Transverse colon (tissue), 4 donors: ENCODE measurements at regions not wholly inside any gene's neighbourhood (a gene's known extent, or its start where the extent isn't known, plus 50 kb on each side); places are given as distances from the start of the nearest gene placed in this dataset.

Experiments used
- DNase-seq: peaks from one replicate; pipeline ENCODE4 v3.0.0-alpha.2; 2019
- H3K27ac ChIP-seq, 4 donors: fragments of 200-600 bp; sonication (generic); 2 replicates each; pipeline ENCODE4 v1.5.1; 2016 to 2018; ENCODE audit warnings: inconsistent platforms in 4 of 4
- H3K27me3 ChIP-seq: fragments of 200-600 bp; sonication (generic); 2 replicates; pipeline ENCODE4 v1.5.1; 2017; ENCODE audit warnings: inconsistent platforms
- H3K36me3 ChIP-seq, 4 donors: fragments of 200-600 bp; sonication (generic); 2 replicates each; pipeline ENCODE4 v1.5.1; 2017 to 2019; ENCODE audit warnings: inconsistent platforms in 4 of 4
- H3K4me1 ChIP-seq, 4 donors: fragments of 200-600 bp; sonication (generic); 2 replicates each; pipeline ENCODE4 v1.5.1; 2017 to 2020; ENCODE audit warnings: inconsistent platforms in 4 of 4
- H3K4me3 ChIP-seq, 4 donors: fragments of 200-600 bp; sonication (generic); 1 replicate in 1 of 4; 2 replicates in 3 of 4; pipeline versions ENCODE4 v1.5.1 to v1.6.1; 2017 to 2019; ENCODE audit warnings: inconsistent platforms in 4 of 4
- H3K9me3 ChIP-seq, 2 donors: fragments of 200-600 bp; sonication (generic); 2 replicates each; pipeline ENCODE4 v1.5.1; 2017 to 2019; ENCODE audit warnings: inconsistent platforms in 2 of 2
- EP300 ChIP-seq: sonication (generic); formaldehyde crosslinking; IDR thresholded peaks from one replicate; pipeline ENCODE4 v1.6.1; 2017; ENCODE audit warnings: antibody characterized with exemption, low read depth
- POLR2A ChIP-seq: fragments of 450-650 bp; IDR thresholded peaks from one replicate; pipeline ENCODE4 v1.6.1; 2016; ENCODE audit warnings: antibody characterized with exemption, mild to moderate bottlenecking, moderate library complexity
- POLR2AphosphoS5 ChIP-seq, 3 donors: sonication (generic); formaldehyde crosslinking; IDR thresholded peaks; one replicate each; pipeline ENCODE4 v1.6.1; 2016; ENCODE audit warnings: antibody characterized with exemption in 3 of 3
- WGBS, 2 donors: methylation state at CpG; one replicate each; pipeline ENCODE4 v1.1.5; 2018; ENCODE audit warnings: low coverage in 1 of 2; 5-methylcytosine and 5-hydroxymethylcytosine counted together
- in situ Hi-C, 4 donors: fragments of 200-750 bp; cut with MboI; loops; one replicate each; pipeline versions ENCODE4 v1.15.0 to v1.15.1; 2017; ENCODE audit warnings: low sequenced_read_pairs in 3 of 4, low pct_ligation_motif_present in 1 of 4, low pct_unique_long_range_greater_than_20kb in 1 of 4
- intact Hi-C: fragments of 100-400 bp; cut with DNase I; formaldehyde crosslinking; loops from one replicate; pipeline ENCODE4 v1.15.1; 2023; ENCODE audit warnings: low total_unique reads
- TF ChIP-seq, protein P1 (sequence below), 5 experiments: fragments of 200-600 bp in 3 of 5; fragments of 450-650 bp in 2 of 5; sonication (generic) in 3 of 5; IDR thresholded peaks; 1 replicate in 2 of 5; 2 replicates in 3 of 5; pipeline ENCODE4 v1.5.1; 2016 to 2017; ENCODE audit warnings: antibody characterized with exemption in 5 of 5, inconsistent platforms in 3 of 5, mild to moderate bottlenecking in 2 of 5, moderate library complexity in 1 of 5

GRCh38 chr20:57919049-57919448, 209.2 kb upstream of the PMEPA1 start:
- Histone ChIP-seq H3K36me3 (no peaks in the 10 kb centered on the region), H3K4me1 (peaks cover 0 to 9% (median 6%) of the 10 kb centered on the region in 4 donors), H3K27me3 (no peaks in the 10 kb centered on the region), H3K9me3 (no peaks in the 10 kb centered on the region), H3K27ac (no peak overlapping the region), H3K4me3 (no peak overlapping the region)
- TF ChIP-seq POLR2AphosphoS5 (IDR thresholded peaks at IDR 0.05): no peak
- no peak for TF ChIP-seq EP300
- TF ChIP-seq, protein P1, sequence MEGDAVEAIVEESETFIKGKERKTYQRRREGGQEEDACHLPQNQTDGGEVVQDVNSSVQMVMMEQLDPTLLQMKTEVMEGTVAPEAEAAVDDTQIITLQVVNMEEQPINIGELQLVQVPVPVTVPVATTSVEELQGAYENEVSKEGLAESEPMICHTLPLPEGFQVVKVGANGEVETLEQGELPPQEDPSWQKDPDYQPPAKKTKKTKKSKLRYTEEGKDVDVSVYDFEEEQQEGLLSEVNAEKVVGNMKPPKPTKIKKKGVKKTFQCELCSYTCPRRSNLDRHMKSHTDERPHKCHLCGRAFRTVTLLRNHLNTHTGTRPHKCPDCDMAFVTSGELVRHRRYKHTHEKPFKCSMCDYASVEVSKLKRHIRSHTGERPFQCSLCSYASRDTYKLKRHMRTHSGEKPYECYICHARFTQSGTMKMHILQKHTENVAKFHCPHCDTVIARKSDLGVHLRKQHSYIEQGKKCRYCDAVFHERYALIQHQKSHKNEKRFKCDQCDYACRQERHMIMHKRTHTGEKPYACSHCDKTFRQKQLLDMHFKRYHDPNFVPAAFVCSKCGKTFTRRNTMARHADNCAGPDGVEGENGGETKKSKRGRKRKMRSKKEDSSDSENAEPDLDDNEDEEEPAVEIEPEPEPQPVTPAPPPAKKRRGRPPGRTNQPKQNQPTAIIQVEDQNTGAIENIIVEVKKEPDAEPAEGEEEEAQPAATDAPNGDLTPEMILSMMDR (IDR thresholded peaks at IDR 0.05): no peak
- WGBS, 2 donors: 40% methylated on average over 3 of the region's 3 CpGs; no CpG with 5 or more reads in 1 of the 2 donors
- intact Hi-C loops: no loop called here
- peak; percentile 62 for DNase-seq
- in situ Hi-C loops: no loop called here

- no peak overlapping the region for H3K4me3 ChIP-seq
- no peaks in the 10 kb centered on the region for H3K36me3 ChIP-seq
- H3K9me3 ChIP-seq: no peaks in the 10 kb centered on the region
- H3K27ac ChIP-seq: no peak overlapping the region
- TF ChIP-seq EP300 (no peak), POLR2AphosphoS5 (IDR thresholded peaks at IDR 0.05) (no peak), POLR2A (no peak)
- TF ChIP-seq, protein P1 (IDR thresholded peaks at IDR 0.05): no peak
- in situ Hi-C loops (no loop called here), intact Hi-C loops (no loop called here)
- no peaks in the 10 kb centered on the region for H3K27me3 ChIP-seq
- WGBS, 2 donors: 45 to 82% methylated on average over 1 to 4 of the region's 4 CpGs
- H3K4me1 ChIP-seq: peaks cover 0 to 9% (median 6%) of the 10 kb centered on the region in 4 donors
- no peak for DNase-seq
Observed at GRCh38 chr20:57918551-57918950, 208.7 kb upstream of the PMEPA1 start.

- H3K27ac ChIP-seq: no peak overlapping the region
- WGBS, 2 donors: 83 to 86% methylated on average over 1 to 4 of the region's 4 CpGs
Observed at GRCh38 chr20:57914205-57914604, 204.4 kb upstream of the PMEPA1 start.

DNA sequence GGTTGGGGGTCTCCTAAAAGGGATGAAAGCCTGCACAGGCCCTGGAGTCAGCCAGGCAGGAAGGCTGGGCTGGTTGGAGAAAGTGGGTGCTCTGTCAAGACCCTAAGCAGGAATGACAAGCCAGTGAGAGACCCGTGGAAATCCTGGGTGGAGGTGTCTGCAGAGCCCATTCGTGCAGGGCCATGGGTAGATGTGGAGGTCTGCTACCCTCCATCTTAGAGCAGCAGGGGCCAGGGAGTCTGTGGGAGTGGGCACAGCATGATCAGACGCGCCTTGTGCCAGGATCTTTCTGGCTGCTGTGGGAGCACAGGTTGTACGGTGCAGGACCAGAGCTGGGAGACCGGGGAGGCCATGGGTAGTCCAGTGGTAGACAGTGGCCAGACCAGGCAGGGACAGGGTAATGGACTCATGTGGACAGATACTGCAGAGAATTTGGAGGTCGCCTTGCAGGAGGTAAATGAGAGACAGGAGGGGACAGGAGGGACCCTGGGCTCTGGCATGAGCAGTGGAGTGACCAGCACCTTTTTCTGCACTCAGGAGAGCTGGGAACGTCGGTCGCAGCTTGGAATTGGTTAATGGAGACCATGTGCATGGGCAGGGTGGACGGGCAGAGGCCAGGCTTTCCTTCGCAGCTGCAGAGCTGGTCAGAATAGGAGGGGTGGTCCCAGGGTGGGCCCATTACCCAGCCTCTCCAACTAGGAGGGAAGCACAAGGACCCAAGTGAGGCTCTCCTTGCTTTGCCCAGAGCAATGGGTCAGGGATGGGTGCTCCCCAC, 203.5 kb upstream of the PMEPA1 start:
- 87 to 100% methylated on average over 3 to 12 of the region's 12 CpGs for WGBS, 2 donors
- no peak overlapping the region for H3K27ac ChIP-seq
- no peaks in the 10 kb centered on the region for H3K4me1 ChIP-seq
- no peak for TF ChIP-seq EP300
- no peak for TF ChIP-seq POLR2AphosphoS5 (IDR thresholded peaks at IDR 0.05)
- TF ChIP-seq, protein P1 (IDR thresholded peaks at IDR 0.05): no peak
- no peak for TF ChIP-seq POLR2A
- in situ Hi-C loops (no loop called here), intact Hi-C loops (no loop called here)
- H3K27me3 ChIP-seq: no peaks in the 10 kb centered on the region
- no peak for DNase-seq
- no peaks in the 10 kb centered on the region for H3K36me3 ChIP-seq
- H3K4me3 ChIP-seq: no peak overlapping the region
- H3K9me3 ChIP-seq: no peaks in the 10 kb centered on the region

More at GRCh38 chr20:57914205-57914604, 204.4 kb upstream of the PMEPA1 start:
- TF ChIP-seq EP300 (no peak), POLR2A (no peak), POLR2AphosphoS5 (IDR thresholded peaks at IDR 0.05) (no peak)
- TF ChIP-seq, protein P1 (IDR thresholded peaks at IDR 0.05): no peak
- Histone ChIP-seq H3K27me3 (no peaks in the 10 kb centered on the region), H3K36me3 (no peaks in the 10 kb centered on the region), H3K4me3 (no peak overlapping the region), H3K4me1 (peaks cover 0 to 5% (median 3%) of the 10 kb centered on the region in 4 donors), H3K9me3 (no peaks in the 10 kb centered on the region)
- in situ Hi-C loops: no loop called here
- intact Hi-C loops: no loop called here
- DNase-seq: no peak
